ENCODE measurements at regions not wholly inside any gene's neighbourhood (a gene's known extent, or its start where the extent isn't known, plus 50 kb on each side); places are given as distances from the start of the nearest gene placed in this dataset.

DNA sequence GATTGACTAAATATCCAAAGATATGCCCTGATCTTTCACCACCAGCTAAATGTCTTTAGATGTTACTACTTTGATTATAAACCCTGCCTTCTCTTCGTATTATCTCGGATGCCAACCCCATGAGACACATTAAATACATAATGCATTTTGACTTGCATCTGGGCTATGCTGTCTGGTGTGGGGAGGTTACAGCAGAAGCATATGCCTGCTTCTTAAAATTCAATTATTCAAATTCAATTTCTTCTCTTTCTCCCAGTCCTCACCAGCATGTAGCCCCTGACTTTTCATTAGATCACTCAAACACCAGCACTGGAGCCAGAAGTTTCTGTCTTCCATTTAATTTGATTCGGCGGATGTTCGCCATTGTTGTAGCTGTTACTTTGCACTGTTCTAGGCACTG lies 360.7 kb upstream of the CAMK1G start:
- Histone ChIP-seq H3K4me3 (no peak overlapping the region), H3K4me1 (no peaks in the 10 kb centered on the region), H3K36me3 (no peaks in the 10 kb centered on the region), H3K9me3 (peaks cover 0 to 4% (median 0%) of the 10 kb centered on the region in 3 donors), H3K27ac (no peak overlapping the region), H3K27me3 (peaks cover 15% of the 10 kb centered on the region)
- ATAC-seq: no peak
- 91 to 94% methylated on average over 5 of the region's 5 CpGs for WGBS, 2 donors (ENCODE audit: low coverage in 1 of 2)
- TF ChIP-seq POLR2A (IDR thresholded peaks at IDR 0.05) (no peak), POLR2AphosphoS5 (IDR thresholded peaks at IDR 0.05) (no peak), EP300 (IDR thresholded peaks at IDR 0.05) (no peak)
- TF ChIP-seq, protein P1, sequence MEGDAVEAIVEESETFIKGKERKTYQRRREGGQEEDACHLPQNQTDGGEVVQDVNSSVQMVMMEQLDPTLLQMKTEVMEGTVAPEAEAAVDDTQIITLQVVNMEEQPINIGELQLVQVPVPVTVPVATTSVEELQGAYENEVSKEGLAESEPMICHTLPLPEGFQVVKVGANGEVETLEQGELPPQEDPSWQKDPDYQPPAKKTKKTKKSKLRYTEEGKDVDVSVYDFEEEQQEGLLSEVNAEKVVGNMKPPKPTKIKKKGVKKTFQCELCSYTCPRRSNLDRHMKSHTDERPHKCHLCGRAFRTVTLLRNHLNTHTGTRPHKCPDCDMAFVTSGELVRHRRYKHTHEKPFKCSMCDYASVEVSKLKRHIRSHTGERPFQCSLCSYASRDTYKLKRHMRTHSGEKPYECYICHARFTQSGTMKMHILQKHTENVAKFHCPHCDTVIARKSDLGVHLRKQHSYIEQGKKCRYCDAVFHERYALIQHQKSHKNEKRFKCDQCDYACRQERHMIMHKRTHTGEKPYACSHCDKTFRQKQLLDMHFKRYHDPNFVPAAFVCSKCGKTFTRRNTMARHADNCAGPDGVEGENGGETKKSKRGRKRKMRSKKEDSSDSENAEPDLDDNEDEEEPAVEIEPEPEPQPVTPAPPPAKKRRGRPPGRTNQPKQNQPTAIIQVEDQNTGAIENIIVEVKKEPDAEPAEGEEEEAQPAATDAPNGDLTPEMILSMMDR (IDR thresholded peaks at IDR 0.05): no peak

DNA sequence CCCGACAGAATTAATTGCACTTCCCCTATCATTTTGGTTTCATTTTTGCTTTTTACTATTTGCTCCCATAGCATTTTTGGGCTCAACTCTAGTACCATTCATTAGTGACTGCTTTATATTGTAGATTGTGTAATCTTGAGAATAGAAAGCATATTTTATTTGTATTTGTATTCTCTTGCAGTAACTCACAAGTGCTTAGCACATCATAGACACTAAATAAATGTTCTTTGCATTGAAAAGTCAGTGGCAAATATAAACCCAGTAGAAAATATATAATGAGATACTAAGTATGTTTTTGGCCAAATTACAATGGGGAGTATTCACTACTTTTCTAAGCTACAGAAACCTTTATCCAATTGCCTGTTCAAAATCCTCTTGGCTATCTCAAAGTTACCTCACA lies 359.7 kb upstream of the CAMK1G start:
- peaks cover 22% of the 10 kb centered on the region for H3K27me3 ChIP-seq
- H3K27ac ChIP-seq: no peak overlapping the region
- H3K4me3 ChIP-seq: no peak overlapping the region
- H3K36me3 ChIP-seq: no peaks in the 10 kb centered on the region
- 63% methylated on average over 1 of the region's 1 CpG; no CpG with 5 or more reads in 1 of the 2 donors for WGBS, 2 donors (ENCODE audit: low coverage in 1 of 2)
- TF ChIP-seq POLR2AphosphoS5 (IDR thresholded peaks at IDR 0.05): no peak
- no peak for TF ChIP-seq EP300 (IDR thresholded peaks at IDR 0.05)
- no peak for TF ChIP-seq POLR2A (IDR thresholded peaks at IDR 0.05)
- TF ChIP-seq, protein P1 (IDR thresholded peaks at IDR 0.05): no peak
- H3K4me1 ChIP-seq: no peaks in the 10 kb centered on the region
- no peaks in the 10 kb centered on the region for H3K9me3 ChIP-seq
- no peak for ATAC-seq

DNA sequence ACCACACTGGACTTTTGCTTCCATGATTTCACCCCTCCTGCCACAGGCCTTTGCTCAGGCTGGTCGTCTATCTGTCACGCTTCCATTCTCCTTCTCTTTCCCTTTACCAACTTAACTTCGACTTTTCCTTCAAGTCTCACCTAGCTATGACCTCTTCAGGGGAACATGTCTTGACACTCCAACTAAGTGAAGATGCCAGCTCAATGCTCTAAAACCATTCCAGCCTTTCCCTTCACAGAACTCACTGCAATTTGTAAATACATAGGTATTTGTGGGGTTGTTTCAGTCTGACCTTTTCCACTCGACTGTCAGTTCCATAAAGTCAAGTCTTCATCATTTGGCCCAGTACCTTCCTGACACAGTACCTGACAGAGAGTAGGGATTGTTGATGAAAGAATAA lies 358.6 kb upstream of the CAMK1G start:
- no peaks in the 10 kb centered on the region for H3K36me3 ChIP-seq
- H3K4me3 ChIP-seq: no peak overlapping the region
- H3K27ac ChIP-seq: no peak overlapping the region
- 79 to 93% methylated on average over 4 of the region's 4 CpGs for WGBS, 2 donors (ENCODE audit: low coverage in 1 of 2)
- no peak for ATAC-seq
- no peaks in the 10 kb centered on the region for H3K4me1 ChIP-seq
- peaks cover 19% of the 10 kb centered on the region for H3K27me3 ChIP-seq
- TF ChIP-seq POLR2AphosphoS5 (IDR thresholded peaks at IDR 0.05): no peak
- no peak for TF ChIP-seq POLR2A (IDR thresholded peaks at IDR 0.05)
- TF ChIP-seq, protein P1 (IDR thresholded peaks at IDR 0.05): no peak
- no peak for TF ChIP-seq EP300 (IDR thresholded peaks at IDR 0.05)
- H3K9me3 ChIP-seq: no peaks in the 10 kb centered on the region

DNA sequence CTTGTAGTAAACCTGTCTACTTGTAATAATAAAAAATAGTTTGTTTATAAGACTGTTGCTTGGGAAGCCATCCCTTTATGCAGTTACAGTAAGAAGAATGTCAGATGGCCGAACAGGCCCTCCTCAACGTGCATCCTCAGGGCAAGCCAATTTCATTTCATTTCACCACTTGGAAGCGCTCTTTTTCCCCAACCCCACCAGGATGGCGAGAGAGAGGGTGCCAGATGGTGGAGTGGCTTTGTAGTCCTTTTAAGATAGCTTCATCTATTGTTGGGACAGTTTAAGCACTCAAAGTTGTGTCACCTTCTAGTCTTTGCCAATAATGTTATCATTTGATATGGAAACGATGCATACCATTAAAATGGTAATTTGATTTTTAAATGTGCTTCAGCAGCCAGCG lies 356.3 kb upstream of the CAMK1G start:
- Histone ChIP-seq H3K27me3 (peaks cover 33% of the 10 kb centered on the region), H3K36me3 (no peaks in the 10 kb centered on the region), H3K27ac (no peak overlapping the region), H3K9me3 (peaks cover 0 to 22% (median 0%) of the 10 kb centered on the region in 3 donors), H3K4me3 (no peak overlapping the region), H3K4me1 (no peaks in the 10 kb centered on the region)
- 72 to 74% methylated on average over 5 to 6 of the region's 6 CpGs for WGBS, 2 donors (ENCODE audit: low coverage in 1 of 2)
- no peak for TF ChIP-seq POLR2A (IDR thresholded peaks at IDR 0.05)
- no peak for TF ChIP-seq EP300 (IDR thresholded peaks at IDR 0.05)
- TF ChIP-seq POLR2AphosphoS5 (IDR thresholded peaks at IDR 0.05): no peak
- TF ChIP-seq, protein P1 (IDR thresholded peaks at IDR 0.05): no peak
- ATAC-seq: no peak

DNA sequence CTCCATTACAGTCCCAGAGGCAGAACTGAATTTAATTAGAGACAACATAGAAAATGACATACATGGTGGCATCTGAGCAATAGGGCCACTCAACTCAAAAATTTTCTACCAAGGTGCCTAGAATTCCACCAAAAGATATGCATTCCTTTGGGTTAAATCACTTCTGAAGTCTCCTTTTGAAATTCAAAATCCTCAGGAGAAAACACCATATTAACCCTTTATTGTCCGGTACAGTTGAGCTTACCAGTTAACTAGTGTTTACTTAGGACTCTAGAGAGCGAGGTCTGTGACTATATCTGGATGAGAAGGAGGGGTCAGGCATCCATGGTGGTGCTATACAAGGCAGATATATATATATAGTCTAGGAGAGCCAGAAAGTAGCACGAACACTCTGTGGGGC lies 355.6 kb upstream of the CAMK1G start:
- no peak for TF ChIP-seq EP300 (IDR thresholded peaks at IDR 0.05)
- TF ChIP-seq, protein P1 (IDR thresholded peaks at IDR 0.05): no peak
- no peak for TF ChIP-seq POLR2AphosphoS5 (IDR thresholded peaks at IDR 0.05)
- TF ChIP-seq POLR2A (IDR thresholded peaks at IDR 0.05): no peak
- Histone ChIP-seq H3K4me1 (no peaks in the 10 kb centered on the region), H3K9me3 (peaks cover 0 to 30% (median 0%) of the 10 kb centered on the region in 3 donors), H3K4me3 (no peak overlapping the region), H3K27ac (no peak overlapping the region), H3K36me3 (no peaks in the 10 kb centered on the region), H3K27me3 (peaks cover 40% of the 10 kb centered on the region)
- ATAC-seq: no peak
- WGBS, 2 donors (ENCODE audit: low coverage in 1 of 2): 82 to 86% methylated on average over 3 of the region's 3 CpGs
